ENCODE measurements at regions not wholly inside any gene's neighbourhood (a gene's known extent, or its start where the extent isn't known, plus 50 kb on each side); places are given as distances from the start of the nearest gene placed in this dataset.

DNA sequence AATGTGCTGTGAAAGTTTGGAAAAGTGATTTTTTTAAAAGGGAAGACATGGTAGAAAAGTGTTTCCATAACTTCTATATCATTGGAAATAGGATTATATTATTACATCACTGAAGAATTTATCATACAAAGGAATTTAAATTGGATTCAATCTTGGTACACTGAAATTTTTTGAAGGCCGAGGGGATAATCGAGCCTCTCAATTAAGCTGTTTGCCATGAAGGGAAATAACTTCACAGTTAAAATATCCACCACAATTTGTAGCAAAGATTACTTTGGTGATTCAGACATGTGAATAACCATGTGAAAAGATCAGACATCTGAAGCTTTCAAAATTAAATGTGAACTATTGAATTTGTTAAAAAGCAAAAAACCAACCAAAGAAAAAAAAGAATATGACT is 215.3 kb downstream of the KLF5 start:
- no peak overlapping the region for H2AFZ ChIP-seq (ENCODE audit: insufficient read depth, low read depth, low read length, poor library complexity, severe bottlenecking)
- H3K79me2 ChIP-seq (ENCODE audit: insufficient read depth, low read length): no peaks in the 10 kb centered on the region
- intact Hi-C loops (cut with micrococcal nuclease): no loop called here
- Mint-ChIP-seq H3K27me3 (ENCODE audit: low read depth in 3 of 3) (peaks cover 0 to 2% (median 0%) of the 10 kb centered on the region in 3 donors), H3K36me3 (no peaks in the 10 kb centered on the region), H3K27ac (no peak overlapping the region), H3K9me3 (peaks cover 8 to 13% (median 11%) of the 10 kb centered on the region in 7 donors), H3K4me1 (no peaks in the 10 kb centered on the region), H3K4me3 (no peak overlapping the region)
- H3K36me3 ChIP-seq (replicated peaks in 1 of 2; ENCODE audit: control insufficient read depth in 1 of 2, insufficient read depth in 2 of 2, low read length in 2 of 2): no peaks in the 10 kb centered on the region
- TF ChIP-seq, protein P1, sequence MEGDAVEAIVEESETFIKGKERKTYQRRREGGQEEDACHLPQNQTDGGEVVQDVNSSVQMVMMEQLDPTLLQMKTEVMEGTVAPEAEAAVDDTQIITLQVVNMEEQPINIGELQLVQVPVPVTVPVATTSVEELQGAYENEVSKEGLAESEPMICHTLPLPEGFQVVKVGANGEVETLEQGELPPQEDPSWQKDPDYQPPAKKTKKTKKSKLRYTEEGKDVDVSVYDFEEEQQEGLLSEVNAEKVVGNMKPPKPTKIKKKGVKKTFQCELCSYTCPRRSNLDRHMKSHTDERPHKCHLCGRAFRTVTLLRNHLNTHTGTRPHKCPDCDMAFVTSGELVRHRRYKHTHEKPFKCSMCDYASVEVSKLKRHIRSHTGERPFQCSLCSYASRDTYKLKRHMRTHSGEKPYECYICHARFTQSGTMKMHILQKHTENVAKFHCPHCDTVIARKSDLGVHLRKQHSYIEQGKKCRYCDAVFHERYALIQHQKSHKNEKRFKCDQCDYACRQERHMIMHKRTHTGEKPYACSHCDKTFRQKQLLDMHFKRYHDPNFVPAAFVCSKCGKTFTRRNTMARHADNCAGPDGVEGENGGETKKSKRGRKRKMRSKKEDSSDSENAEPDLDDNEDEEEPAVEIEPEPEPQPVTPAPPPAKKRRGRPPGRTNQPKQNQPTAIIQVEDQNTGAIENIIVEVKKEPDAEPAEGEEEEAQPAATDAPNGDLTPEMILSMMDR (IDR thresholded peaks at IDR 0.05): no peak
- H3K9me3 ChIP-seq (replicated peaks in 1 of 2; ENCODE audit: control insufficient read depth in 1 of 2, insufficient read depth in 1 of 2, low read length in 2 of 2): peaks cover 8 to 13% of the 10 kb centered on the region in 2 donors
- H3K4me1 ChIP-seq (ENCODE audit: control insufficient read depth in 1 of 2, insufficient read depth in 2 of 2, low read length in 2 of 2): no peaks in the 10 kb centered on the region
- no peaks in the 10 kb centered on the region for H4K20me1 ChIP-seq (ENCODE audit: insufficient read depth, low read length)
- no peaks in the 10 kb centered on the region for H3K27me3 ChIP-seq (ENCODE audit: control insufficient read depth in 2 of 2, insufficient read depth in 2 of 2, low read length in 2 of 2)
- no peak overlapping the region for H3K4me2 ChIP-seq (replicated peaks; ENCODE audit: extremely low read depth, low read length, poor library complexity, severe bottlenecking)
- no CpG with 5 or more reads among the region's 2 CpGs for WGBS (ENCODE audit: insufficient coverage)
- no peak overlapping the region for H3K4me3 ChIP-seq (replicated peaks in 1 of 3; ENCODE audit: low read depth in 2 of 3, low read length in 3 of 3)
- no peak overlapping the region for H3K9ac ChIP-seq (ENCODE audit: insufficient read depth, low read length, poor library complexity, severe bottlenecking)
- DNase-seq: no peak
- H3K27ac ChIP-seq (ENCODE audit: low read depth in 1 of 2, low read length in 2 of 2): no peak overlapping the region

DNA sequence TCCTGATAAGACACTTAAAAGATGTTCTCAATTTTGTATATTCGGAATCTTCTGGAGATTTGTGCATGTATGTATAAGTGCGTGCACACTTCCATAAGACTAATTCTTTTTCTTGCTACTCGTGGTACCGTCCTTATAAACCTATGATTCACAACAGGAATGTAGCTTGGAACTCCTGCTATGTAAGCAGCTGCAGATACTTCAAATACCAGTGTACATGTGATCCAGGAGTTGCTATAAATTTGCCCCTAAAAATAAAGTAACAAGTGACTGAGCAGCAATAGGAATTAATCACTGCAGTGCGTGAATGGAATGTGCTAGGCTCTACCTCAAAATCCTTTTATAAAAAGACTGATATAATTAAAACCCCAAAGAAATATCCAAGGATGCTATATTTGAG is 214.9 kb downstream of the KLF5 start:
- H3K9me3 Mint-ChIP-seq: peaks cover 8 to 16% (median 13%) of the 10 kb centered on the region in 7 donors
- Histone ChIP-seq H3K9ac (ENCODE audit: insufficient read depth, low read length, poor library complexity, severe bottlenecking) (no peak overlapping the region), H3K4me1 (ENCODE audit: control insufficient read depth in 1 of 2, insufficient read depth in 2 of 2, low read length in 2 of 2) (no peaks in the 10 kb centered on the region), H3K4me3 (replicated peaks in 1 of 3; ENCODE audit: low read depth in 2 of 3, low read length in 3 of 3) (no peak overlapping the region), H2AFZ (ENCODE audit: insufficient read depth, low read depth, low read length, poor library complexity, severe bottlenecking) (no peak overlapping the region), H3K36me3 (replicated peaks in 1 of 2; ENCODE audit: control insufficient read depth in 1 of 2, insufficient read depth in 2 of 2, low read length in 2 of 2) (no peaks in the 10 kb centered on the region), H3K27ac (ENCODE audit: low read depth in 1 of 2, low read length in 2 of 2) (no peak overlapping the region), H3K9me3 (replicated peaks in 1 of 2; ENCODE audit: control insufficient read depth in 1 of 2, insufficient read depth in 1 of 2, low read length in 2 of 2) (peaks cover 8 to 13% of the 10 kb centered on the region in 2 donors), H3K27me3 (ENCODE audit: control insufficient read depth in 2 of 2, insufficient read depth in 2 of 2, low read length in 2 of 2) (no peaks in the 10 kb centered on the region), H3K4me2 (replicated peaks; ENCODE audit: extremely low read depth, low read length, poor library complexity, severe bottlenecking) (no peak overlapping the region), H3K79me2 (ENCODE audit: insufficient read depth, low read length) (no peaks in the 10 kb centered on the region), H4K20me1 (ENCODE audit: insufficient read depth, low read length) (no peaks in the 10 kb centered on the region)
- no peak overlapping the region for H3K4me3 Mint-ChIP-seq
- TF ChIP-seq, protein P1 (IDR thresholded peaks at IDR 0.05): no peak
- no peaks in the 10 kb centered on the region for H3K4me1 Mint-ChIP-seq
- WGBS (ENCODE audit: insufficient coverage): 100% methylated on average over 3 of the region's 5 CpGs
- H3K27ac Mint-ChIP-seq: no peak overlapping the region
- intact Hi-C loops (cut with micrococcal nuclease): no loop called here
- H3K27me3 Mint-ChIP-seq (ENCODE audit: low read depth in 3 of 3): peaks cover 0 to 2% (median 0%) of the 10 kb centered on the region in 3 donors
- H3K36me3 Mint-ChIP-seq: peaks cover 0 to 2% of the 10 kb centered on the region in 2 donors
- DNase-seq: no peak

All from CD14-positive monocyte (primary cell).